Upper lobe of left lung (tissue), 4 donors: ENCODE measurements at regions not wholly inside any gene's neighbourhood (a gene's known extent, or its start where the extent isn't known, plus 50 kb on each side); places are given as distances from the start of the nearest gene placed in this dataset.

Experiments used
- POLR2A ChIP-seq, 4 donors: fragments of 450-650 bp; IDR thresholded peaks; one replicate each; pipeline ENCODE4 v1.5.1; 2016 to 2017; ENCODE audit warnings: antibody characterized with exemption in 4 of 4, mild to moderate bottlenecking in 2 of 4
- TF ChIP-seq, protein P1 (sequence below), 6 experiments: fragments of 450-650 bp in 4 of 6; fragments of 200-600 bp in 2 of 6; sonication (generic) in 2 of 6; IDR thresholded peaks; one replicate each; pipeline ENCODE4 v1.5.1; 2016 to 2019; ENCODE audit warnings: antibody characterized with exemption in 6 of 6

DNA sequence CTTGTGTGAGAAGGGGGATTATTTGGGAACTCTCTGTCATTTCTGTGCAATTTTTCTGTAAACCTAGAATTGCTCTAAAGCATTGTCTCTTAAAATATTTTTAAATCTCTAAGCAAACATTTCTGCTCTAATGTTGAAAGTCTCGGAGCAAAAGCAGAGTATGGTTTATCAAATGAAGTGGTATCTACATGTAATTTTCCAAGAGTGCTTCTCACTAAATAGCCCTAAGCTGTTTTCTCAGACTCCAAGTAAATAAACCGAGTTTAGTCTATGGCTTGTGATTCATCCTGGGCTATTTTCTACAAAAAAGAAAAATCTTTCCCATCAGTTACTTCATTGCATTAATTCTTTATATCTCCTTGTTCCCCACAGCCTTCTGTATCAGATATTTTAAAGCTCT is 90.8 kb downstream of the METTL4 start:
- TF ChIP-seq, protein P1, sequence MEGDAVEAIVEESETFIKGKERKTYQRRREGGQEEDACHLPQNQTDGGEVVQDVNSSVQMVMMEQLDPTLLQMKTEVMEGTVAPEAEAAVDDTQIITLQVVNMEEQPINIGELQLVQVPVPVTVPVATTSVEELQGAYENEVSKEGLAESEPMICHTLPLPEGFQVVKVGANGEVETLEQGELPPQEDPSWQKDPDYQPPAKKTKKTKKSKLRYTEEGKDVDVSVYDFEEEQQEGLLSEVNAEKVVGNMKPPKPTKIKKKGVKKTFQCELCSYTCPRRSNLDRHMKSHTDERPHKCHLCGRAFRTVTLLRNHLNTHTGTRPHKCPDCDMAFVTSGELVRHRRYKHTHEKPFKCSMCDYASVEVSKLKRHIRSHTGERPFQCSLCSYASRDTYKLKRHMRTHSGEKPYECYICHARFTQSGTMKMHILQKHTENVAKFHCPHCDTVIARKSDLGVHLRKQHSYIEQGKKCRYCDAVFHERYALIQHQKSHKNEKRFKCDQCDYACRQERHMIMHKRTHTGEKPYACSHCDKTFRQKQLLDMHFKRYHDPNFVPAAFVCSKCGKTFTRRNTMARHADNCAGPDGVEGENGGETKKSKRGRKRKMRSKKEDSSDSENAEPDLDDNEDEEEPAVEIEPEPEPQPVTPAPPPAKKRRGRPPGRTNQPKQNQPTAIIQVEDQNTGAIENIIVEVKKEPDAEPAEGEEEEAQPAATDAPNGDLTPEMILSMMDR (IDR thresholded peaks at IDR 0.05), result no peak
- TF ChIP-seq POLR2A (IDR thresholded peaks at IDR 0.05), result no peak
